Nephron (organoid): ENCODE measurements at regions not wholly inside any gene's neighbourhood (a gene's known extent, or its start where the extent isn't known, plus 50 kb on each side); places are given as distances from the start of the nearest gene placed in this dataset.
"Not testable (repeated sequence)": the region's sequence is repeated elsewhere in the genome, so short reads cannot be mapped to it uniquely, and the experiment has no call there.

Experiments used
- H3K27ac Mint-ChIP-seq, 3 experiments: 2 replicates each; pipeline ENCODE4 v1.8.0; 2020; ENCODE audit warnings: mixed read lengths in 3 of 3, mild to moderate bottlenecking in 2 of 3, moderate library complexity in 1 of 3
- H3K27me3 Mint-ChIP-seq: 2 replicates; pipeline ENCODE4 v1.8.0; 2021; ENCODE audit warnings: low read depth, mild to moderate bottlenecking, moderate library complexity, mixed read lengths
- H3K36me3 Mint-ChIP-seq: 2 replicates; pipeline ENCODE4 v1.8.0; 2020; ENCODE audit warnings: low read depth, mixed read lengths
- H3K4me1 Mint-ChIP-seq: 2 replicates; pipeline ENCODE4 v1.8.0; 2020; ENCODE audit warnings: mixed read lengths
- H3K4me3 Mint-ChIP-seq, 3 experiments: 2 replicates each; pipeline ENCODE4 v1.8.0; 2020; ENCODE audit warnings: mild to moderate bottlenecking in 3 of 3, mixed read lengths in 3 of 3, moderate library complexity in 2 of 3
- H3K9me3 Mint-ChIP-seq: 2 replicates; pipeline ENCODE4 v1.8.0; 2020; ENCODE audit warnings: mixed read lengths
- TF ChIP-seq, protein P1 (sequence below), 3 experiments: fragments of 200-600 bp; sonication (generic); IDR thresholded peaks; one replicate each; pipeline ENCODE4 v1.5.0; 2021; ENCODE audit warnings: antibody characterized with exemption in 3 of 3; ENCODE audit not compliant: unreplicated experiment in 3 of 3

DNA sequence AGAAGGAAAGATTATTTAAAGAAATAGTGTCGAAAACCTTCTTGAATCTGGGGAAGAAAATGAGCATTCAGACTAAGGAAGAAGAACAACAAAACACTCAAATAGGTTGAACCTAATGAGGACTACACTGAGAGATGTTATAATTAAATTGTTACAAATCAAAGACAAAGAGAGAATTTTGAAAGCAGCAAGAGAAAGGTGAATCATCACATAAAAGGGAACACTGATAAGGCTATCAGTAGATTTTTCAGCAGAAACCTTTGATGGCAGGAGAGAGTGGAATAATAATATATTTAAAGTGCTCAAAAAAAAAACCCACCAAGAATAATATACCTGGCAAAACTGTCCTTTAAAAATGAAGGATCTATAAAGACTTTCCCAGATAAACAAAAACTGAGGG lies 114.9 kb downstream of the AREG start:
- H3K36me3 Mint-ChIP-seq: no peaks in the 10 kb centered on the region
- no peak overlapping the region for H3K4me3 Mint-ChIP-seq
- TF ChIP-seq, protein P1, sequence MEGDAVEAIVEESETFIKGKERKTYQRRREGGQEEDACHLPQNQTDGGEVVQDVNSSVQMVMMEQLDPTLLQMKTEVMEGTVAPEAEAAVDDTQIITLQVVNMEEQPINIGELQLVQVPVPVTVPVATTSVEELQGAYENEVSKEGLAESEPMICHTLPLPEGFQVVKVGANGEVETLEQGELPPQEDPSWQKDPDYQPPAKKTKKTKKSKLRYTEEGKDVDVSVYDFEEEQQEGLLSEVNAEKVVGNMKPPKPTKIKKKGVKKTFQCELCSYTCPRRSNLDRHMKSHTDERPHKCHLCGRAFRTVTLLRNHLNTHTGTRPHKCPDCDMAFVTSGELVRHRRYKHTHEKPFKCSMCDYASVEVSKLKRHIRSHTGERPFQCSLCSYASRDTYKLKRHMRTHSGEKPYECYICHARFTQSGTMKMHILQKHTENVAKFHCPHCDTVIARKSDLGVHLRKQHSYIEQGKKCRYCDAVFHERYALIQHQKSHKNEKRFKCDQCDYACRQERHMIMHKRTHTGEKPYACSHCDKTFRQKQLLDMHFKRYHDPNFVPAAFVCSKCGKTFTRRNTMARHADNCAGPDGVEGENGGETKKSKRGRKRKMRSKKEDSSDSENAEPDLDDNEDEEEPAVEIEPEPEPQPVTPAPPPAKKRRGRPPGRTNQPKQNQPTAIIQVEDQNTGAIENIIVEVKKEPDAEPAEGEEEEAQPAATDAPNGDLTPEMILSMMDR (IDR thresholded peaks at IDR 0.05; ENCODE audit: unreplicated experiment in 3 of 3): no peak
- no peaks in the 10 kb centered on the region for H3K4me1 Mint-ChIP-seq
- peaks cover 18% of the 10 kb centered on the region for H3K9me3 Mint-ChIP-seq
- H3K27me3 Mint-ChIP-seq: no peaks in the 10 kb centered on the region
- no peak overlapping the region for H3K27ac Mint-ChIP-seq

- H3K27me3 Mint-ChIP-seq: no peaks in the 10 kb centered on the region
- H3K36me3 Mint-ChIP-seq: no peaks in the 10 kb centered on the region
- H3K27ac Mint-ChIP-seq: no peak overlapping the region
- H3K4me3 Mint-ChIP-seq: no peak overlapping the region
- TF ChIP-seq, protein P1 (IDR thresholded peaks at IDR 0.05; ENCODE audit: unreplicated experiment in 3 of 3): no peak
- peaks cover 32% of the 10 kb centered on the region for H3K9me3 Mint-ChIP-seq
- no peaks in the 10 kb centered on the region for H3K4me1 Mint-ChIP-seq
Measured at GRCh38 chr4:74567981-74568380, 123.0 kb downstream of the AREG start.

DNA sequence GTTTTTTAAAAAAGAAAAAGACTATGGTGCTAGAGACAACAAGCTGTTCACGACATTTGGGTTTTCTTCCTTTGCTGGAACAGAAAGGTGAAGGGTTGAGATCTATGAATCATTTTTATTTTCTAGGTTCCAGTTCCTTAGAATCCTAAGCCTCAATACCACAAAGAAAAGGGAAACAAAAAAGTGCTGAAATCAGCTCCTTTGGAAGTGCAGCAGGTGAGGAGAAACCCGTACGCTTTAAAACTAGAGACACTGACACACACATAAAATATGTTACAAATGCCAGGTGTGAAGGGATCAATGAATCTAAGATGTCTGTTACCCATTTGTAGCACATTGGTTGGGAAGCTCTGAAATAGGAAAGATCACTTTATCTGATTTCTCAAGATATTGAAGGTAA lies 125.2 kb downstream of the AREG start:
- no peaks in the 10 kb centered on the region for H3K36me3 Mint-ChIP-seq
- no peak overlapping the region for H3K4me3 Mint-ChIP-seq
- H3K27me3 Mint-ChIP-seq: no peaks in the 10 kb centered on the region
- peaks cover 17% of the 10 kb centered on the region for H3K9me3 Mint-ChIP-seq
- TF ChIP-seq, protein P1 (IDR thresholded peaks at IDR 0.05; ENCODE audit: unreplicated experiment in 3 of 3): no peak
- no peak overlapping the region for H3K27ac Mint-ChIP-seq
- H3K4me1 Mint-ChIP-seq: no peaks in the 10 kb centered on the region

GRCh38 chr4:74578329-74578728 lies 133.4 kb downstream of the AREG start:
- H3K4me1 Mint-ChIP-seq: no peaks in the 10 kb centered on the region
- H3K27ac Mint-ChIP-seq: no peak overlapping the region
- no peak overlapping the region for H3K4me3 Mint-ChIP-seq
- H3K9me3 Mint-ChIP-seq: no peaks in the 10 kb centered on the region
- H3K27me3 Mint-ChIP-seq: no peaks in the 10 kb centered on the region
- H3K36me3 Mint-ChIP-seq: no peaks in the 10 kb centered on the region
- TF ChIP-seq, protein P1 (IDR thresholded peaks at IDR 0.05; ENCODE audit: unreplicated experiment in 3 of 3): no peak

GRCh38 chr4:74578865-74579264 lies 133.9 kb downstream of the AREG start:
- H3K27ac Mint-ChIP-seq, H3K4me3 Mint-ChIP-seq, H3K9me3 Mint-ChIP-seq, H3K27me3 Mint-ChIP-seq, H3K4me1 Mint-ChIP-seq, H3K36me3 Mint-ChIP-seq: not testable (repeated sequence)

- TF ChIP-seq, protein P1 (IDR thresholded peaks at IDR 0.05; ENCODE audit: unreplicated experiment in 3 of 3): no peak
- no peaks in the 10 kb centered on the region for H3K27me3 Mint-ChIP-seq
- no peak overlapping the region for H3K4me3 Mint-ChIP-seq
- no peaks in the 10 kb centered on the region for H3K4me1 Mint-ChIP-seq
- no peaks in the 10 kb centered on the region for H3K36me3 Mint-ChIP-seq
- no peaks in the 10 kb centered on the region for H3K9me3 Mint-ChIP-seq
- H3K27ac Mint-ChIP-seq: no peak overlapping the region
Measured at GRCh38 chr4:74583089-74583700, 138.3 kb downstream of the AREG start.
